Activated CD8-positive, alpha-beta T cell treated with anti-CD3 and anti-CD28 coated beads, Interleukin-2, amount 10 ng/mL, durations not matched to agents 7 days and 5 days (primary cell): ENCODE measurements at regions not wholly inside any gene's neighbourhood (a gene's known extent, or its start where the extent isn't known, plus 50 kb on each side); places are given as distances from the start of the nearest gene placed in this dataset.
"Not testable (repeated sequence)": the region's sequence is repeated elsewhere in the genome, so short reads cannot be mapped to it uniquely, and the experiment has no call there.

Source experiments
- ATAC-seq: fragments of 150-1000 bp; cut with Tn5 transposase; one replicate; pipeline ENCODE4 v1.10.0; 2021; ENCODE audit warnings: moderate library complexity
- CTCF ChIA-PET: fragments of 350-600 bp; sonication (Branson Sonifier 250); formaldehyde crosslinking; loops from one replicate; lab custom pipeline; 2021; ENCODE audit warnings: antibody characterized with exemption; lab: Charles Lee
- POLR2A ChIA-PET: fragments of 350-600 bp; sonication (Branson Sonifier 250); formaldehyde crosslinking; loops from one replicate; lab custom pipeline; 2021; ENCODE audit warnings: antibody characterized with exemption; lab: Charles Lee
- DNase-seq: peaks from one replicate; pipeline ENCODE4 v3.0.0-alpha.2; 2020
- H3K27ac Mint-ChIP-seq: one replicate; pipeline ENCODE4 v1.8.0; 2021; ENCODE audit warnings: mild to moderate bottlenecking, mixed read lengths
- H3K27me3 Mint-ChIP-seq: one replicate; pipeline ENCODE4 v1.8.0; 2021; ENCODE audit warnings: low read depth, mixed read lengths
- H3K36me3 Mint-ChIP-seq: one replicate; pipeline ENCODE4 v1.8.0; 2021; ENCODE audit warnings: low read depth, mixed read lengths
- H3K4me1 Mint-ChIP-seq: one replicate; pipeline ENCODE4 v1.8.0; 2021; ENCODE audit warnings: low read depth, mixed read lengths
- H3K4me3 Mint-ChIP-seq: one replicate; pipeline ENCODE4 v1.8.0; 2021; ENCODE audit warnings: mild to moderate bottlenecking, mixed read lengths
- H3K9me3 Mint-ChIP-seq: one replicate; pipeline ENCODE4 v1.8.0; 2022; ENCODE audit warnings: mixed read lengths; ENCODE audit not compliant: insufficient read depth

- no peak overlapping the region for H3K4me3 Mint-ChIP-seq
- ChIA-PET CTCF (no interaction called here), POLR2A (no interaction called here)
Observed at GRCh38 chr1:91592716-91593477, 92.2 kb downstream of the CDC7 start.

GRCh38 chr1:91594383-91595055 lies 93.9 kb downstream of the CDC7 start:
- peaks cover 26% of the 10 kb centered on the region for H3K4me1 Mint-ChIP-seq
- no peak for DNase-seq
- peaks cover 6% of the 10 kb centered on the region for H3K27me3 Mint-ChIP-seq
- POLR2A ChIA-PET: interaction anchor here (1.1 kb wide), 1 partner anchor 85 kb away, joined by 3 read pairs; no protein-coding TSS in a partner anchor
- CTCF ChIA-PET: no interaction called here
- H3K27ac Mint-ChIP-seq: no peak overlapping the region
- no peak for ATAC-seq
- no peak overlapping the region for H3K4me3 Mint-ChIP-seq
- peaks cover 1% of the 10 kb centered on the region for H3K36me3 Mint-ChIP-seq
- H3K9me3 Mint-ChIP-seq: no peaks in the 10 kb centered on the region

More at GRCh38 chr1:91592716-91593477, 92.2 kb downstream of the CDC7 start:
- H3K27ac Mint-ChIP-seq: peak overlapping the region; percentile 39
- no peak for DNase-seq
- no peaks in the 10 kb centered on the region for H3K36me3 Mint-ChIP-seq
- ATAC-seq: no peak
- H3K9me3 Mint-ChIP-seq: no peaks in the 10 kb centered on the region
- H3K27me3 Mint-ChIP-seq: peaks cover 8% of the 10 kb centered on the region
- H3K4me1 Mint-ChIP-seq: peaks cover 26% of the 10 kb centered on the region

DNA sequence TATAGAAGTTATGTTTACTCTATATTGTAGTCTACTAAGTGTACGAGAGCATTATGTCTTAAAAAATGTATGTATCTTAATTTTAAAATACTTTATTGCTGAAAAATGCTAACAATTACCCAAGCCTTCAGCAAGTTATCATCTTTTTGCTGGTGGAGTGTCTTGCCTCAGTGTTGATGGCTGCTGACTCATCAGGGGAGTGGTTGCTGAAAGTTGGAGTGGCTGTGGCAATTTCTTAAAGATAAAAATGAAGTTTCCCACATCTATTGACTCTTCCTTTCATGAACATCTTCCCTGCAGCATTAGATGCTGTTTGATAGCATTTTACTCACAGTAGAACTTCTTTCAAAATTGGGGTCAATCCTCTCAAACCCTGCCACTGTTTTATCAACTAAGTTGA lies 95.8 kb downstream of the CDC7 start:
- Mint-ChIP-seq H3K27me3 (peaks cover 9% of the 10 kb centered on the region), H3K4me1 (peaks cover 18% of the 10 kb centered on the region), H3K27ac (no peak overlapping the region), H3K36me3 (peaks cover 1% of the 10 kb centered on the region), H3K9me3 (no peaks in the 10 kb centered on the region), H3K4me3 (no peak overlapping the region)
- ChIA-PET POLR2A (no interaction called here), CTCF (no interaction called here)
- ATAC-seq: no peak
- no peak for DNase-seq

- Mint-ChIP-seq H3K27ac (no peak overlapping the region), H3K4me3 (no peak overlapping the region), H3K27me3 (peaks cover 9% of the 10 kb centered on the region), H3K36me3 (peaks cover 1% of the 10 kb centered on the region), H3K4me1 (peaks cover 11% of the 10 kb centered on the region), H3K9me3 (no peaks in the 10 kb centered on the region)
- ChIA-PET CTCF (no interaction called here), POLR2A (no interaction called here)
- DNase-seq: no peak
- no peak for ATAC-seq
Observed at GRCh38 chr1:91597215-91597614, 96.6 kb downstream of the CDC7 start.

DNA sequence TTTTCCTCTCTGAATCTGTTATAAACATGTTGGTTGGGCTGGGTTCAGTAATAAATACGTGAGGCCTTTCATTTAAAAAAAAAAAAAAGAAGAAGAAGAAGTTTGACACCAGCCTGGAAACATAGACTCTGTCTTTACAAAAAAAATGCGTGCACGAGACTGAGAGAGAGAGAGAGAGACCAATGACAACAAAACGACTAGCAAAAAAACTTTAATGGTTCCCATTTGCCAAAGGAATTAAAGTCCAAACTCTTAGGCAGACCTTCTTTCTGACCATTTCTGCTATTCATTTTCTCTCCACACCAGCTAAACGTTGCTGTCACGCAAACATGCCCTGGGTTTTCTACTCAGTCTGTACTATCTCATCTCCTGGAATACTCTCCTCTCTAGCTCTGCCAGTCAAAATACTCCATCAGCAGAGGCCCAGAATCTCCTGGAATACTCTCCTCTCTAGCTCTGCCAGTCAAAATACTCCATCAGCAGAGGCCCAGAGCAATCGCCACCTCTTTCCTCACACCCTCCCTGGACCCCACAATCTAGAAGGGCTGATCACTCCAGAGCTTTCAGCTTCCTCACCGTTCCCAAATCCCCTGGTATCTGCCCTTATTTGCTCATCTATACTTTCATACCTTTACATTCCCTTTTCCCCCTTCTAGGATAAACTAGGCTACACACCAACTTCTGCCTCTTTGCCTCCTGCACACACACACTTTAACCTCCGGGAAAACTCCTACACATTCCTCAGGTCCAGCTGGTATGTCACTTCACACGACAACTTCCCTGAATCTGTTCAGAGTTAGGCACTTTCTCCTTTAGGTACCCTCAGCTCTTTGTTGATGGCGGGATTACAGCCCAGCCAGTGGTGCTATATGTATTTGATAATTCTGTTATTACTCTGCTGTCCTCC lies 100.0 kb downstream of the CDC7 start:
- H3K4me3 Mint-ChIP-seq: no peak overlapping the region
- no peak for ATAC-seq
- ChIA-PET POLR2A (no interaction called here), CTCF (no interaction called here)
- DNase-seq: no peak
- H3K27me3 Mint-ChIP-seq: peaks cover 7% of the 10 kb centered on the region
- peaks cover 1% of the 10 kb centered on the region for H3K36me3 Mint-ChIP-seq
- no peak overlapping the region for H3K27ac Mint-ChIP-seq
- no peaks in the 10 kb centered on the region for H3K9me3 Mint-ChIP-seq
- peaks cover 5% of the 10 kb centered on the region for H3K4me1 Mint-ChIP-seq

GRCh38 chr1:91601554-91602376 lies 101.1 kb downstream of the CDC7 start:
- no peak for ATAC-seq
- H3K27ac Mint-ChIP-seq: no peak overlapping the region
- DNase-seq: no peak
- CTCF ChIA-PET: no interaction called here
- peaks cover 7% of the 10 kb centered on the region for H3K27me3 Mint-ChIP-seq
- POLR2A ChIA-PET: no interaction called here
- no peaks in the 10 kb centered on the region for H3K9me3 Mint-ChIP-seq
- no peak overlapping the region for H3K4me3 Mint-ChIP-seq
- peaks cover 3% of the 10 kb centered on the region for H3K4me1 Mint-ChIP-seq
- peaks cover 1% of the 10 kb centered on the region for H3K36me3 Mint-ChIP-seq

DNA sequence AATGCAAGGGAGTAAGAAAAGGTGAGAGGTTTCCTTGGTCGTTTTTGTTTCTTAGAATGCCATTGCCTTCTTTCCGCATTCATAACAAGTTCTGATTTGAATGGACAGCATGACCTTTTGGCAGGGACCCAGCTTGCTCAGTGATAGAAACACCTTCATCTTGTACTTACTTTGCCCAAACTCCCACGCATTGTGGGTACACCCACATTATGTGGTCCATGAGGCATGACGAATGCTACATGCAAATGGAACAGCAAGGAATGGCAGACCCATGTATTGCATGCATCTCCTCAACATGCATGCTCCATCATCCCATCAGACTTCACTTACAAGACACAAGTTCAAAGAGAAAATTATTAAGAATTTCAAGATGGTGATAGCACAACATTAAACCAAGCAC lies 102.8 kb downstream of the CDC7 start:
- no peak for ATAC-seq
- POLR2A ChIA-PET: no interaction called here

GRCh38 chr1:91604632-91605031 lies 104.0 kb downstream of the CDC7 start:
- ATAC-seq (no peak), DNase-seq (no peak)
- Mint-ChIP-seq H3K27ac (no peak overlapping the region), H3K4me3 (no peak overlapping the region), H3K9me3 (no peaks in the 10 kb centered on the region), H3K4me1 (no peaks in the 10 kb centered on the region), H3K27me3 (peaks cover 16% of the 10 kb centered on the region), H3K36me3 (no peaks in the 10 kb centered on the region)
- ChIA-PET POLR2A (no interaction called here), CTCF (no interaction called here)

More for the DNA sequence above, 102.8 kb downstream of the CDC7 start:
- Mint-ChIP-seq H3K27me3 (peaks cover 15% of the 10 kb centered on the region), H3K9me3 (no peaks in the 10 kb centered on the region), H3K36me3 (peaks cover 1% of the 10 kb centered on the region), H3K27ac (no peak overlapping the region), H3K4me3 (no peak overlapping the region), H3K4me1 (no peaks in the 10 kb centered on the region)
- CTCF ChIA-PET: no interaction called here
- DNase-seq: no peak

DNA sequence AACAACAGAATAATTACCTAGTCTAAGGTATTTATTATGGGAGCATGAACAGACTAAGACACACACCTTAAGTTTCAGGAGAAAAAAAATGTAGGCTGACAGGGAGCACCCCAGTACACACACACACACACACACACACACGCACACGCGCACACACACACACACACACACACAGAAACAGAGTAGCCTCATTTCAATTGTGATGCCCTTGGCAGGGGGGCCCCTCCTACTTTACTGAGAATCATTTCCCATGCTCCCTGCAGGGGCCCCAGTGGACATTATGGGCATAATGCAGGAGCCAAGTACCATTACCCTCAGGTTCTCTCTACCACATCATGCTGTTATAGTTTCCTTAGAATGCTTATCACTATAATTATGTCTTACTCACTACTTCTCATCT lies 104.9 kb downstream of the CDC7 start:
- peaks cover 15% of the 10 kb centered on the region for H3K27me3 Mint-ChIP-seq
- ChIA-PET CTCF (no interaction called here), POLR2A (no interaction called here)
- H3K36me3 Mint-ChIP-seq: no peaks in the 10 kb centered on the region
- H3K4me1 Mint-ChIP-seq: no peaks in the 10 kb centered on the region
- H3K27ac Mint-ChIP-seq: no peak overlapping the region
- DNase-seq (no peak), ATAC-seq (no peak)
- no peaks in the 10 kb centered on the region for H3K9me3 Mint-ChIP-seq
- no peak overlapping the region for H3K4me3 Mint-ChIP-seq

- no peak overlapping the region for H3K27ac Mint-ChIP-seq
Observed at GRCh38 chr1:91606546-91607078, 106.0 kb downstream of the CDC7 start.

GRCh38 chr1:91607686-91608085 lies 107.0 kb downstream of the CDC7 start:
- POLR2A ChIA-PET, CTCF ChIA-PET, H3K4me1 Mint-ChIP-seq, ATAC-seq, H3K36me3 Mint-ChIP-seq, H3K27ac Mint-ChIP-seq, DNase-seq, H3K9me3 Mint-ChIP-seq, H3K4me3 Mint-ChIP-seq: not testable (repeated sequence)
- H3K27me3 Mint-ChIP-seq: peaks cover 11% of the 10 kb centered on the region

More at GRCh38 chr1:91606546-91607078, 106.0 kb downstream of the CDC7 start:
- ATAC-seq: no peak
- ChIA-PET CTCF (no interaction called here), POLR2A (no interaction called here)
- Mint-ChIP-seq H3K9me3 (no peaks in the 10 kb centered on the region), H3K4me1 (no peaks in the 10 kb centered on the region), H3K4me3 (no peak overlapping the region), H3K36me3 (no peaks in the 10 kb centered on the region), H3K27me3 (peaks cover 11% of the 10 kb centered on the region)
- DNase-seq: no peak
